GM12892 (cell line): ENCODE measurements at regions not wholly inside any gene's neighbourhood (a gene's known extent, or its start where the extent isn't known, plus 50 kb on each side); places are given as distances from the start of the nearest gene placed in this dataset.

Experiments used
- POLR2A ChIP-seq: IDR thresholded peaks from 2 replicates; pipeline ENCODE4 v1.6.1; 2011; ENCODE audit warnings: low read depth, low read length, control low read depth
- POLR2AphosphoS5 ChIP-seq: IDR thresholded peaks from 2 replicates; pipeline ENCODE4 v1.6.1; 2011; ENCODE audit warnings: low read depth, low read length, control low read depth
- TAF1 ChIP-seq: IDR thresholded peaks from 2 replicates; pipeline ENCODE4 v1.6.1; 2011; ENCODE audit warnings: low read depth, mild to moderate bottlenecking, control low read depth, low read length, borderline replicate concordance

- no peak for TF ChIP-seq POLR2A
- TF ChIP-seq TAF1 = no peak
- no peak for TF ChIP-seq POLR2AphosphoS5
Observed at GRCh38 chr2:104430359-104430740, 423.6 kb upstream of the POU3F3 start.
